GM18858 (cell line): ENCODE measurements at regions not wholly inside any gene's neighbourhood (a gene's known extent, or its start where the extent isn't known, plus 50 kb on each side); places are given as distances from the start of the nearest gene placed in this dataset.
"Not testable (repeated sequence)": the region's sequence is repeated elsewhere in the genome, so short reads cannot be mapped to it uniquely, and the experiment has no call there.

Source experiments
- ATAC-seq: cut with Tn5 transposase; IDR thresholded peaks from one replicate; pipeline ENCODE4 v1.9.1; 2021; ENCODE audit not compliant: unreplicated experiment

- ATAC-seq: not testable (repeated sequence)
Measured at GRCh38 chr6:30807566-30807965, 63.2 kb upstream of the IER3 start.

- no peak for ATAC-seq
Measured at GRCh38 chr6:30806581-30807183, 62.3 kb upstream of the IER3 start.

- ATAC-seq: no peak
Measured at GRCh38 chr6:30804333-30804732, 60.0 kb upstream of the IER3 start.

- no peak for ATAC-seq
Measured at GRCh38 chr6:30802731-30803130, 58.4 kb upstream of the IER3 start.

- ATAC-seq: no peak
Measured at GRCh38 chr6:30801950-30802349, 57.6 kb upstream of the IER3 start.

- no peak for ATAC-seq
Measured at GRCh38 chr6:30800871-30801270, 56.5 kb upstream of the IER3 start.

GRCh38 chr6:30799210-30799609 is 54.9 kb upstream of the IER3 start:
- no peak for ATAC-seq

GRCh38 chr6:30798494-30798893 is 54.1 kb upstream of the IER3 start:
- ATAC-seq: no peak

GRCh38 chr6:30795549-30796293 is 51.4 kb upstream of the IER3 start:
- no peak for ATAC-seq
